LNCaP clone FGC (cell line): ENCODE measurements at regions not wholly inside any gene's neighbourhood (a gene's known extent, or its start where the extent isn't known, plus 50 kb on each side); places are given as distances from the start of the nearest gene placed in this dataset.

Experiments
- DNase-seq: peaks from one replicate; pipeline ENCODE4 v3.0.0-alpha.2; 2011; ENCODE audit warnings: low read depth
- H3K4me3 ChIP-seq: 2 replicates; pipeline ENCODE4 v1.5.1; 2011; ENCODE audit warnings: mild to moderate bottlenecking, low read depth, low read length, control low read depth
- TF ChIP-seq, protein P1 (sequence below): IDR thresholded peaks from 2 replicates; pipeline ENCODE4 v1.5.1; 2012; ENCODE audit warnings: mild to moderate bottlenecking; ENCODE audit not compliant: control insufficient read depth, insufficient read depth; ENCODE audit errors: extremely low read depth

DNA sequence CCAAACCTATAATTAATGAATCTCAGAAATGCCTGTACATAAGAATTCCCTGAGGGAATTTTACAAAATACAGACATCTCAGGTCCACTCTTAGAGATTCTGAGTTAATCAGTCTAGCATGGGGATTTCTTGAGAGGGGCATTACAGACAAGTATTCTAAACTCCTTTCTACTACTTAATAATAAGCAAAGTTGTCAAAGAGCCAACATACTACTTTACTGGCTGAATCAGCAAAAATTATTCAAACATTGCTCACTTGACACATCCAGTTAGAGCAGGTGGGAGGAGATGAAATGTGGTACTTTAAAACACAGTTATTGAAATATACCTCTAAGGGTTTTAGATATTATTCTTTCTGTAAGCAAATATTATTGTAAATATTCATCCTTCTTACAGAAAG is 1164.7 kb downstream of the CDY2B start:
- TF ChIP-seq, protein P1, sequence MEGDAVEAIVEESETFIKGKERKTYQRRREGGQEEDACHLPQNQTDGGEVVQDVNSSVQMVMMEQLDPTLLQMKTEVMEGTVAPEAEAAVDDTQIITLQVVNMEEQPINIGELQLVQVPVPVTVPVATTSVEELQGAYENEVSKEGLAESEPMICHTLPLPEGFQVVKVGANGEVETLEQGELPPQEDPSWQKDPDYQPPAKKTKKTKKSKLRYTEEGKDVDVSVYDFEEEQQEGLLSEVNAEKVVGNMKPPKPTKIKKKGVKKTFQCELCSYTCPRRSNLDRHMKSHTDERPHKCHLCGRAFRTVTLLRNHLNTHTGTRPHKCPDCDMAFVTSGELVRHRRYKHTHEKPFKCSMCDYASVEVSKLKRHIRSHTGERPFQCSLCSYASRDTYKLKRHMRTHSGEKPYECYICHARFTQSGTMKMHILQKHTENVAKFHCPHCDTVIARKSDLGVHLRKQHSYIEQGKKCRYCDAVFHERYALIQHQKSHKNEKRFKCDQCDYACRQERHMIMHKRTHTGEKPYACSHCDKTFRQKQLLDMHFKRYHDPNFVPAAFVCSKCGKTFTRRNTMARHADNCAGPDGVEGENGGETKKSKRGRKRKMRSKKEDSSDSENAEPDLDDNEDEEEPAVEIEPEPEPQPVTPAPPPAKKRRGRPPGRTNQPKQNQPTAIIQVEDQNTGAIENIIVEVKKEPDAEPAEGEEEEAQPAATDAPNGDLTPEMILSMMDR = no peak
- no peak for DNase-seq
- H3K4me3 ChIP-seq = no peak overlapping the region

DNA sequence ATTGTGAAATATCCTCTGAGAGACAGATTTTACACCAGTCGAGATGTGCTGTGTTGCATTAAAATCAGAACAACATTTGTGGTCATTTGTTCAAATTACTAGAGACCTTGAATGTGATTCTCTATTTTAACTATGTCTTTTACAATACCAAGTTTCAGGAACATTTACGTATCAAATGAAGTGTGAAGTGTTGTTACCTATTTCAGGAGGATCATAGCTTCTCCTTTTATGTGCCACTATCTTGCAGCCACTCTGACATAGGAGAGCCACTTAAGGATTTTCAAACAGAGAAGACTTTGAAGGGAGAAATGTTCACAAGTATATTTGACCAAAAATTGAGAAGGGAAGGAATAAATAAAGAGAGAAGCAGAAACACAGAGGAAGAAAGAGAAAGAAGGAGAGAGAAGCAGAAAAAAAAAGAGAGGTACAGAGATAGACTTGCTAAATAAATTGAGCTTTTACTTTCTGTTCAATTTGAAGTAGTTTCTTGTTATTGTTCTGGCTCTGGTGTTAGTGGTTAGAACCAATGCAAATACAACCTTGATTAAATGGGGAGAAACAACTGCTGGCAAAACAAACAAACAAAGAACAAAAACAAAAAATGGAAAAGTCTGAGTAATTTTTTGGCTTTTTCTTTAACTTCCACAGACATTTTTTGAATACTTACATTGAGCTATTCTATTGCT is 1206.8 kb downstream of the CDY2B start:
- no peak for DNase-seq
- H3K4me3 ChIP-seq = no peak overlapping the region
- TF ChIP-seq, protein P1 = no peak

DNA sequence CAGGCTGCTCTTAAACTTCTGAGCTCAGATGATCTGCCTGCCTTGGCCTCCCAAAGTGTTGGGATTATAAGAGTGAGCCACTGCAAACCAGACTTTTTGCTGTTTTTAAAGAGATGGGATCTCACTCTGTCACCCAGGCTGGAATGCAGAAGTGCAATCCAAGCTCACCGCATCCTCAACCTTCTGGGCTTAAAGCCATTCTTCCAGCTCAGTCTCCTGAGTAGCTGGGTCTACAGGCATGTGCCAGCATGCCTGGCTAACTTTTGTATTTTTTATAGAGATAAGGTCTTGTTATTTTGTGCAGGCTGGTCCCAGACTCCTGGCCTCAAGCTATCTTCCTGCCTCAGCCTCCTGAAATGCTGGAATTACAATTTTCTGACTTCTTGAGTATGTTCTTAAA is 1211.6 kb downstream of the CDY2B start:
- TF ChIP-seq, protein P1 = no peak
- no peak for DNase-seq
- H3K4me3 ChIP-seq = no peak overlapping the region

DNA sequence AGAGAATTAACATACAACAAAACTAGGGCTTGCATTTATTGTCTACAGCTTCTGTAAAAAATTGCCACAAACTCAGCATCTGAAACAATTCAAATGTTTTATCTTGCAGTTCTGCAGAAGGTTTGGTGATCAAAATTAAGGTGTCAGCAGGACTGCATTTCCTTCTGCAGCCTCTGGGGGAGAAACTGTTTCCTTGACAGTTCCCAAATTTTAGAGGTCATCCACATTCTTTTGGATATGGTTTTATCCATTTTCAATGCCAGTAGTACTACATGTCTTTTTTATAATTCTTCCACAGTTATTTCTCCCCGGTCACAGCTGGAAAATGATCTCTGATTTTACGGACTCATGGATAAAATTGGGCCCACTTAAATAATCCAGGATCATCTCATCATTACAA is 1217.3 kb downstream of the CDY2B start:
- TF ChIP-seq, protein P1 = 0 out of 2 replicates have a peak, but pooled peaks have one; percentile 6
- no peak for DNase-seq
- no peak overlapping the region for H3K4me3 ChIP-seq

DNA sequence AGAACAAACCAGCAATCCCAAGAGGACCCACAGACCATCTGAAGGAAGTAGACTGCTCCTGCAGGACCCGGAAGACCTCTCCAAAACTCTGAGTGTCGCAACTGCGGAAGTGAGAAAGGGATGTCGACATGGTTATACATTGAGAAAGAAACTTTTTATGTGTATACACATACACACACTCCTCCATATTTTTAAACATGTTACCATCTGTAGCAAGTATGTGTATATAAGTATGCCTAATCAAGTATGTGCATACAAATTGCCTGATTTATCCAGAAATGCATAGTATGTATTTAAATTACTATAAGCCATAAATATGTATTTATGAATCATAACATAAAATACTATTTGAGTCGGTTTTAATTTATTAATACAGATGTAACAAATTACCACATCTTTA is 1220.7 kb downstream of the CDY2B start:
- DNase-seq = no peak
- H3K4me3 ChIP-seq = no peak overlapping the region
- TF ChIP-seq, protein P1 = no peak

DNA sequence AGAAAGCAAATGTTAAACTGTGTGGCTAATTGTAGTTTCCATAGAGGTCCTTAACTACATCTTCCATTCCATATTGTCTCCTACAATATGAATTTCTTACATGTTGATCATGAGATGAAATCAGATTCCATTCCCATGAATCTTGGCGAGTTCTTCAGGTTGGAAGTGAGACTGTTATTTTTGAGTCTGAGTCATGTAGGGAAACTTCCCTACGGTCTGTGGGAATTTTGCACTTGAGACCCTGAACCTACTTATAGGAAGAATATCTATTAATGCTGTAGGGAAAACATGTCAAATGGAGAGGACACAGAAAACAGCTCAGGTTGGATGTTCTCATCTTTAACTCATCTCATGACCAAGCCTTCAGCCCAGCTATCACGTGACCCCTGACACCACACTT is 1226.0 kb downstream of the CDY2B start:
- H3K4me3 ChIP-seq = no peak overlapping the region
- TF ChIP-seq, protein P1 = no peak
- DNase-seq = no peak

DNA sequence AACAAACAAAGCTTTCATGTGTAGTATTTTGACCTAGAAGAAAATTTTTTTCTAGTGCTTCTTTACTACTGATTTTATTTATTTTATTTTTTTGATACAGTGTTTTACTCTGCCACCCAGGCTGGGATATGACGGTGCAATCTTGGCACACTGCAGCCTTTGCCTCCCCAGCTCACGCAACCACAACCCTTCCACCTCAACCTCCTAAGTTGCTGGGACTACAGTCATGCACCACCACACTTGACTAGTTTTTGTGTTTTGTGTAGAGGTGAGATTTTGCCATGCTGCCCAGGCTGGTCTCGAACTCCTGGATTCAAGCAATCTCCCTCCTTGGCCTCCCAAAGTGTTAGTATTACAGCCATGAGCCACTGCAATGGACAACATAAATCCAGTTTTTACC is 1234.0 kb downstream of the CDY2B start:
- TF ChIP-seq, protein P1 = no peak
- H3K4me3 ChIP-seq = no peak overlapping the region
- no peak for DNase-seq
